Medulla oblongata (tissue), 1 donor: ENCODE measurements at regions not wholly inside any gene's neighbourhood (a gene's known extent, or its start where the extent isn't known, plus 50 kb on each side); places are given as distances from the start of the nearest gene placed in this dataset.

Experiments
- DNase-seq: peaks from one replicate; pipeline ENCODE4 v3.0.0-alpha.2; 2015; ENCODE audit errors: extremely low spot score

- no peak for DNase-seq
These were observed 66.7 kb downstream of the BARHL2 start for GRCh38 chr1:90650401-90650800.

GRCh38 chr1:90640325-90640724 lies 76.8 kb downstream of the BARHL2 start:
- no peak for DNase-seq

GRCh38 chr1:90622666-90623065 lies 94.4 kb downstream of the BARHL2 start:
- DNase-seq, result no peak

- DNase-seq, result no peak
These were observed 95.1 kb downstream of the BARHL2 start for GRCh38 chr1:90621986-90622385.

GRCh38 chr1:90616395-90616794 lies 100.7 kb downstream of the BARHL2 start:
- peak; percentile 17 for DNase-seq

- DNase-seq, result no peak
These were observed 102.2 kb downstream of the BARHL2 start for GRCh38 chr1:90614872-90615271.

- DNase-seq, result no peak
These were observed 103.7 kb downstream of the BARHL2 start for GRCh38 chr1:90613371-90613770.

- no peak for DNase-seq
These were observed 105.1 kb downstream of the BARHL2 start for GRCh38 chr1:90612033-90612432.

GRCh38 chr1:90607736-90608135 lies 109.4 kb downstream of the BARHL2 start:
- DNase-seq, result no peak

- DNase-seq, result no peak
These were observed 112.0 kb downstream of the BARHL2 start for GRCh38 chr1:90605070-90605469.

GRCh38 chr1:90593312-90593711 lies 123.8 kb downstream of the BARHL2 start:
- DNase-seq, result no peak

- no peak for DNase-seq
These were observed 125.1 kb downstream of the BARHL2 start for GRCh38 chr1:90591970-90592356.

GRCh38 chr1:90591355-90591969 lies 125.6 kb downstream of the BARHL2 start:
- DNase-seq, result no peak

- no peak for DNase-seq
These were observed 136.9 kb downstream of the BARHL2 start for GRCh38 chr1:90580176-90580575.

GRCh38 chr1:90579212-90579802 lies 137.8 kb downstream of the BARHL2 start:
- peak; percentile 62 for DNase-seq

- no peak for DNase-seq
These were observed 142.3 kb downstream of the BARHL2 start for GRCh38 chr1:90574692-90575370.

- DNase-seq, result no peak
These were observed 143.4 kb downstream of the BARHL2 start for GRCh38 chr1:90573736-90574135.

GRCh38 chr1:90572446-90572845 lies 144.7 kb downstream of the BARHL2 start:
- no peak for DNase-seq

- DNase-seq, result no peak
These were observed 148.7 kb downstream of the BARHL2 start for GRCh38 chr1:90568436-90568835.

- no peak for DNase-seq
These were observed 152.9 kb downstream of the BARHL2 start for GRCh38 chr1:90564164-90564563.

- DNase-seq, result peak; percentile 3
These were observed 154.2 kb downstream of the BARHL2 start for GRCh38 chr1:90562892-90563291.

GRCh38 chr1:90561911-90562310 lies 155.2 kb downstream of the BARHL2 start:
- no peak for DNase-seq

GRCh38 chr1:90561103-90561783 lies 155.9 kb downstream of the BARHL2 start:
- no peak for DNase-seq
